ENCODE measurements at regions not wholly inside any gene's neighbourhood (a gene's known extent, or its start where the extent isn't known, plus 50 kb on each side); places are given as distances from the start of the nearest gene placed in this dataset.
"Not testable (repeated sequence)": the region's sequence is repeated elsewhere in the genome, so short reads cannot be mapped to it uniquely, and the experiment has no call there.

DNA sequence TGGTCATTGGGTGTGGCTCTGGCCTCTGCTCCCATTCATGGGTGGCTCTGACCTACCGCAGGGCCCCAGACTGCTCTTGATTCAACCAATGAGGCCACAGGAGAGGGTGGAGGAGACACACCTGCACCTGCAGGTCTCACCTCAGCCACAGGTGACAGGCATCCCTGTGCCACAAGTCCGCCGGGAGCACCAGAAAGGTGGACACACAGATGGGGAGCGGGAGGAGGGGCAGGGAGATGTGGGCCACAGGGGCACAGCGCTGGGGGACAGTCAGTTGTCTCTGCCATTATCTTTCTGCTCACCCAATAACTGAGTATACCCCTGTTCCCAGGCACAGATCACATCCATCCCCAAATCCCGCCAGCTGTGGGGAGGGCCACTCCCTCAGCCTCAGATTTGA, 189.1 kb upstream of the SALL3 start:
- DNase-seq, result no peak

DNA sequence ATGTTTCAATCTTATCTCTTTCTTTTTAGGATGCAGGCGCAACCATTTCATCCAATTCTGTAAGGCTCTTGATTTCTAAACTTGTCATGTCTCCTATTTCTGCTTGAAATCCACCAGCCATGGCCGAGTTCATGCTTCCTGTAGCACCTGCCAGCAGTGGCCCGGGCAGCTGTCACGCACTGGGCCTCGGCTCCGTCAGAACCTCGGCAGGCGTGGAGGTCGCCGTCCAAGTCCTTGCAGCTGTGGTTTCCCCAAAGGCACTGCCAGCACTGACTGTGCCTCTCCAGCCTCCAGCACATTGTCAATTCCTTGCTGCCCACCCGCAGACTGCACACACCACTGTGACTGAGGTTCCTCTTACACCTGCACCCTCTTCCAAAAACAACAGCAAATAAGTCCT, 188.7 kb upstream of the SALL3 start:
- intact Hi-C loops (cut with DNase I), result no loop called here
- DNase-seq, result peak in 1 of 10 donors; percentile 83

More for the DNA sequence above, 189.1 kb upstream of the SALL3 start:
- intact Hi-C loops (cut with DNase I), result no loop called here

- DNase-seq, result peak in 1 of 10 donors; percentile 68
- intact Hi-C loops (cut with DNase I), result no loop called here
Measured at GRCh38 chr18:78792094-78792493, 187.5 kb upstream of the SALL3 start.

DNA sequence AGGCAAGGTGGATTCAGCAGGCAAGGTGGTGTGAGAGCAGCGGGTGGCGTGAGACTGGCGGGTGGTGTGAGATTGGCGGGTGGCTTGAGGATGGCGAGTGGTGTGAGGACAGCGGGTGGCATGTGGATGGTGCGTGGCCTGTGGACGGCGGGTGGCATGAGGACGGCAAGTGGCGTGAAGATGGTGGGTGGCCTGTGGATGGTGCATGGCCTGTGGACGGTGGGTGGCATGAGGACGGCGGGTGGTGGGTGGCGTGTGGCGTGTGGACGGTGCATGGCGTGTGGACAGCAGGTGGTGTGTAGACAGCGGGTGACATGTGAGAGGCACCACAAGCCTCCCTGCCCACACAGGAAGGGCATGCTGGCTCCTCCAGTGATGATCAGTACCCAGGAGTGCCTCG, 186.9 kb upstream of the SALL3 start:
- intact Hi-C loops (cut with DNase I), result no loop called here

GRCh38 chr18:78793313-78794070, 186.1 kb upstream of the SALL3 start:
- intact Hi-C loops (cut with DNase I), result no loop called here
- peak in 1 of 10 donors; percentile 46 for DNase-seq

More for the DNA sequence above, 186.9 kb upstream of the SALL3 start:
- DNase-seq, result peak in 1 of 10 donors; percentile 64

DNA sequence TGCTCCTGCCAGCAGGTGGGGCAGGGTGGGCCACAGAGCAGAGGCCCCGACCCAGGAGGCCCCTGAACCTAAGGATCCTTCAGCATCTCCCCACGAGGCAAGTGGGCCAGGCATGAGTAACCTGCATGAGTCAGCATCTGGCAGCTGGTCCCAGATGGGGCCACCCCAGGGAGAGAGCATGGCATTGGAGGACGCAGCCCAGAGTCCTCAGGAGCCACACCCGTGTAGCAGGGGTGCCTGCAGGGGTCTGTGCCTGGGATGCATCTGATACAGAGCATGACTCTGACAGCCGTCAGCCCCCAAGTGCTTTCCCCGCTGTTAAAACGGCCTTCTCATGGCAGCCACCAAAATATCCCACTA, 185.6 kb upstream of the SALL3 start:
- peak in 1 of 10 donors; percentile 67 for DNase-seq
- intact Hi-C loops (cut with DNase I), result no loop called here

DNA sequence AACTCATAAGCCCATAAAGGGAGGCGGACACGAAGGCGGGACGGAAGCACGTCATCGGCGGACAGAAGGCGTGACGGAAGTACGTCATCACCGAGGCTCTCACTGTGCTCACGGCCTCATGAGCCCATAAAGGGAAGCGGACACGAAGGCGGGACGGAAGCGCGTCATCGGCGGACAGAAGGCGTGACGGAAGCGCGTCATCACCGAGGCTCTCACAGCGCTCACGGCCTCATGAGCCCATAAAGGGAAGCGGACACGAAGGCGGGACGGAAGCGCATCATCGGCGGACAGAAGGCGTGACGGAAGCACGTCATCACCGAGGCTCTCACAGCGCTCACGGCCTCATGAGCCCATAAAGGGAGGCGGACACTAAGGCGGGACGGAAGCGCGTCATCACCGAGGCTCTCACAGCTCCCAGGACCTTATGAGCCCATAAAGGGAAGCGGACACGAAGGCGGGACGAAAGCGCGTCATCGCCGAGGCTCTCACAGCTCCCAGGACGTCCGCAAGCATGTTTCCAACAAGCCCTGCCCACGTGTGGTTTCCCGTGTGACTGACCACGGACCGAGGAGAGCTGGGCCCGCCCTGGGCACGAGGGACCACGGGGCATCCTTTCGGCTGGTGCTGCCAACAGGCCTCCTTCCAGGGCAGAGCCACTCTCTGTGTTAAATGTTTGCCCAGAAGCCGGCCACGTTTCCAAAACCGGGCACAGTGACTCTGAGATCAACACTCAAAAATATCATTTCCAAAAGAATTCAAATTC, 182.7 kb upstream of the SALL3 start:
- DNase-seq, result peak in 1 of 10 donors; percentile 58
- intact Hi-C loops (cut with DNase I), result no loop called here

- DNase-seq, result peak in 2 of 10 donors; percentile 35 to 63
- intact Hi-C loops (cut with DNase I), result no loop called here
Measured at GRCh38 chr18:78797499-78797898, 182.1 kb upstream of the SALL3 start.

- peak in 2 of 10 donors; percentile 51 to 83 for DNase-seq
- intact Hi-C loops (cut with DNase I), result no loop called here
Measured at GRCh38 chr18:78798402-78799175, 181.0 kb upstream of the SALL3 start.

- DNase-seq, result peak in 1 of 10 donors; percentile 54
- intact Hi-C loops (cut with DNase I), result no loop called here
Measured at GRCh38 chr18:78799382-78800089, 180.1 kb upstream of the SALL3 start.

DNA sequence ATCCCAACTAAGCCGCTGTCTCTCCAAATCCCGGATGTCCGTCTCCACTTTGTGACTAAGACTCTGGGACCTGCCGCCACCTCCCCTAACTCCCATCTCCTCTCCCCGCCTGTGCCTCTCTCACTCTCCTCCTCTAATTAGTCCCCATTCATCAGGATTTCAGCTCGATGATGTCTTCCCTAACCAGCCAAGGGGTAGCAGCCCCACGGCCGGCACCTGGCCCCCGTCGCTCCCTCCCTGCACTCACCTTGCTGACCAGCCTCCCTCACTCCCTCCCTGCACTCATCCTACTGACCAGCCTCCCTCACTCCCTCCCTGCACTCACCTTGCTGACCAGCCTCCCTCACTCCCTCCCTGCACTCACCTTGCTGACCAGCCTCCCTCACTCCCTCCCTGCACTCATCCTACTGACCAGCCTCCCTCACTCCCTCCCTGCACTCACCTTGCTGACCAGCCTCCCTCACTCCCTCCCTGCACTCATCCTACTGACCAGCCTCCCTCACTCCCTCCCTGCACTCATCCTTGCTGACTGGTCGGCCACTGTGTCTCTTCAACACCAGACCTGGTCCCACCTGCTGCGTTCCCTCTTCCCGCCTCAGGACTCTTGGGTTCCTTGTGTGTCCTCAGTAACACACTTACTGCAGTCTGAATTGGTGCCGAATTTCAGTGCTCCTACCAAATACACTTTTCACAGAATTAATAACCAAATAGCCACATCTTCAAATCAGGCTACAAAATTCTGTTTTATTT, 179.3 kb upstream of the SALL3 start:
- intact Hi-C loops (cut with DNase I), result not testable (repeated sequence)
- peak in 1 of 10 donors; percentile 40 for DNase-seq

DNA sequence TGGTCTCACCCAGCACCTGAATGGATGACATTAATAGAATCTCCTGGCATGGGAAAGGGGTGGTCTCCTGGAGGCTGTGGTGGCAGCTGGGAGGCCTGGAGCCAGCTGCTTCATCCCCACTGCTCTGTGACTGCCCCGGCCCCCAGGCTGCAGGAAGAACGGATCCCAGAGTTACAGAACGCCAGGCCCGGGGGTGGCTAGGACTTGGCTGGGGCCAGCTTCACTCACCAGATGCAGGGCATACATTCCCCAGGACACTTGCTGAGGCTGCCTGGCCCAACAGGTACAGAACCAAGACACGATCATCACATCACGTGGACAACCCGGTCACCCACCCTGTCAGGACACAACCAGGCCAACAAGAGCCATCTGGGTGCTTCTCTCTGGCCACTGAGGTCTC, 178.6 kb upstream of the SALL3 start:
- DNase-seq, result peak in 2 of 10 donors; percentile 53 to 66
- intact Hi-C loops (cut with DNase I), result no loop called here

- DNase-seq, result peak in 1 of 10 donors; percentile 16
- intact Hi-C loops (cut with DNase I), result no loop called here
Measured at GRCh38 chr18:78803104-78803503, 176.5 kb upstream of the SALL3 start.

DNA sequence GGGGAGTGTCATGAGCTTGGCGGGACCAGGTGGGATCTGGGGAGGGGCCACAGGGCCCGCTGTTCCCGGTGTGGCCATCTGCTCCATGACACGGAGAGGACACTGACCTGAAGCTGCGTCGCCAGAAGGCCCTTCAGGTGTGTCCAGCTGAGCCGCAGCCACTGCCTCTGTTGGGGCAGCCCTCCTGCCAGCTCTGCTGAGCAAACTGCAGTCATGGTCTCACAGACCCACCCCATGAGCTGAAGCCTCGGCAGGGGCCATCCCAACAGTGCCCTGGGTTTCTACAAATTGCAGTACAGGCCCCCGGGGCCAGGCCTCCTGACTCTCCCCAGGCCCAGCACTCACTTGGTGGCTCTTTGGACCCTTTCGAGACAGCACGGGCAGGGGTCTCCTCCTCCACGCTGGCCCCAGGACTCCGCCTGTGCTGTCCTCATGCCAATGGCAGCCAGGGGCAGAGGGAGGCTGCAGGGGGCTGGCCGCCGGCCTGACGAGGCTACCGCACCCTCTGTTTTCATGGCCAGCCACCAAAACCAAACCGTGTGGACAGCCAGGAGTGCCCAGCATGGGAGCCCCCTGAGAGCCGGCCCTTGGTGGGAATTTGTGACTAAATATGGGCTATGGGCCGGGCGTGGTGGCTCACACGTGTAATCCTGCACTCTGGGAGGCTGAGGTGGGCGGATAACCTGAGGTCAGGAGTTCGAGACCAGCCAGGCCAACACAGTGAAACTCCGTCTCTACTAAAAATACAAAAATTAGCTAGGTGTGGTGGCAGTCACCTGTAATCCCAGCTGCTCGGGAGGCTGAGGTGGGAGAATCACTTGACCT, 175.2 kb upstream of the SALL3 start:
- intact Hi-C loops (cut with DNase I), result no loop called here
- DNase-seq, result peak in 2 of 10 donors; percentile 70 to 78

DNA sequence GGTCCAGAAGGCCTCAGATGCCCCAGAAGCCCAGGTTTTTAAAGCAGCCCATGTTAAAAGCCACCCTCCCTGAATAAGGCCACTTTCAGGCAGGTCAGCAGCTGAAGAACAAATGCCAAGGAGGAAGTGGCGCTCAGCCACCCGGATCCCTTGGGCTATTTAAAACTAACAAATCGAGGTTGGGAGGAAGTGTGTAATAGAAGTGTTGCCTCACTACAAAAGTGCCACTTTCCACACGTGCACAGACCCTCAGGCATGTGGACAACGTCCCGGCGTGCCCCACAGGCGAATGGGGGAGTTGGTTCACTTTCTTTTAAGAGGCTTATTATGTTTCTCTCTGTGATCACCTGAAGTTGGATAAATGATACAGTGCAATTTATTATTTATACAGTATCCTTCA, 173.8 kb upstream of the SALL3 start:
- intact Hi-C loops (cut with DNase I), result no loop called here
- peak in 1 of 10 donors; percentile 42 for DNase-seq

GRCh38 chr18:78807668-78808067, 171.9 kb upstream of the SALL3 start:
- intact Hi-C loops (cut with DNase I), result no loop called here
- DNase-seq, result peak in 1 of 10 donors; percentile 3

DNA sequence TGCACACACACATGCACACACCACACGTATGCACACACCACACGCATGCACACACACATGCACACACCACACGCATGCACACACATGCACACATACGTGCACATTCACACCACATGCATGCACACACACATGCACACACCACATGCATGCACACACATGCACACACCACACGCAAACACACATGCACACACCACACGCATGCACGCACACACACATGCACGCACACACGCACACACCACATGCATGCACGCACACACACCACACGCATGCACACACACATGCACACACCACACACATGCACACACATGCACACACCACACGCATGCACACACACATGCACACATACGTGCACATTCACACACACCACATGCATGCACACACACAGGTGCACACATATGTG, 169.8 kb upstream of the SALL3 start:
- intact Hi-C loops (cut with DNase I), result no loop called here
- peak in 2 of 10 donors; percentile 3 to 13 for DNase-seq

DNA sequence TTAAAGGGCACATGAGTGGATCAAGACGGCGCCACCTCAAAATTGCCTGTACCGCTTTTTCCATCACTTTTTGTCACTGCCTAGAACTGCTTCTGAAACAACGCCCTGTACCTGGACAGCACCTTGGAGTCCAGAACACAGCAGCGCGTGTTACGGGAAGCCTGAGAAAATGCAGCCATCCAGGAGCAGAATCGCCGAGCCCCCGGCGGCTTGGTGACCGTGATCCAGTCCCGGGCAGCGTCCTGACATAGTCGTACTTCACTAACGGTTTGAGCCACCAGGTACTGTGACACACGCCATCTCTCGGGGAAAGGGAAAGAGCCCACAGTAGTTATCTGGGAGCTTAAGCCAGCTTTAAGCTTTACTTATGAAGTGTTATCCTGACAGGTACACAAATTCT, 168.9 kb upstream of the SALL3 start:
- peak in 2 of 10 donors; percentile 26 to 39 for DNase-seq
- intact Hi-C loops (cut with DNase I), result no loop called here

- peak in 1 of 10 donors; percentile 55 for DNase-seq
- intact Hi-C loops (cut with DNase I), result no loop called here
Measured at GRCh38 chr18:78812067-78812466, 167.6 kb upstream of the SALL3 start.

Measured in posterior cingulate gyrus (tissue), 11 donors.